Keratinocyte (primary cell): ENCODE measurements at regions not wholly inside any gene's neighbourhood (a gene's known extent, or its start where the extent isn't known, plus 50 kb on each side); places are given as distances from the start of the nearest gene placed in this dataset.

Experiments
- DNase-seq: peaks from one replicate; pipeline ENCODE4 v3.0.0-alpha.2; 2011; ENCODE audit warnings: low read depth, missing footprints, low spot score
- FAIRE-seq: peaks from 2 replicates; lab custom pipeline; 2011; peaks lifted over from hg19 to GRCh38; lab: Jason Lieb, UNC
- H2AFZ ChIP-seq: 2 replicates; pipeline ENCODE4 v1.6.0; 2012; ENCODE audit warnings: low read length, control low read depth, inconsistent platforms; ENCODE audit not compliant: control insufficient read depth
- H3K27ac ChIP-seq: 2 replicates; pipeline ENCODE4 v1.5.1; 2011; ENCODE audit warnings: low read length; ENCODE audit not compliant: control insufficient read depth, insufficient read depth
- H3K27me3 ChIP-seq: 3 replicates; pipeline ENCODE4 v1.6.0; 2011; ENCODE audit warnings: low read length; ENCODE audit not compliant: control insufficient read depth, insufficient read depth; ENCODE audit errors: extremely low read depth
- H3K36me3 ChIP-seq, 2 experiments: 2 replicates in 1 of 2; 3 replicates in 1 of 2; pipeline ENCODE4 v1.5.1; 2011; ENCODE audit warnings: low read length in 2 of 2, mild to moderate bottlenecking in 1 of 2; ENCODE audit not compliant: control insufficient read depth in 2 of 2, insufficient read depth in 2 of 2; ENCODE audit errors: extremely low read depth in 1 of 2
- H3K4me1 ChIP-seq: 3 replicates; pipeline ENCODE4 v1.5.1; 2011; ENCODE audit warnings: low read length; ENCODE audit not compliant: control insufficient read depth, insufficient read depth; ENCODE audit errors: extremely low read depth
- H3K4me2 ChIP-seq: 3 replicates; pipeline ENCODE4 v1.6.0; 2011; ENCODE audit warnings: low read depth, low read length; ENCODE audit not compliant: control insufficient read depth, insufficient read depth; ENCODE audit errors: extremely low read depth
- H3K4me3 ChIP-seq, 3 experiments: fragments of 200-600 bp in 1 of 3; sonication (generic) in 1 of 3; 2 replicates in 2 of 3; 3 replicates in 1 of 3; pipeline ENCODE4 v1.5.1; 2011 to 2016; ENCODE audit warnings: low read length in 3 of 3, mild to moderate bottlenecking in 3 of 3, control low read depth in 2 of 3, inconsistent platforms in 1 of 3, low read depth in 1 of 3, mixed read lengths in 1 of 3, mixed run types in 1 of 3, moderate library complexity in 1 of 3; ENCODE audit not compliant: control insufficient read depth in 2 of 3, insufficient read depth in 2 of 3; ENCODE audit errors: extremely low read depth in 1 of 3
- H3K79me2 ChIP-seq: 2 replicates; pipeline ENCODE4 v1.6.0; 2012; ENCODE audit warnings: low read length; ENCODE audit not compliant: control insufficient read depth, insufficient read depth
- H3K9ac ChIP-seq: 3 replicates; pipeline ENCODE4 v1.6.0; 2011; ENCODE audit warnings: low read length; ENCODE audit not compliant: control insufficient read depth, insufficient read depth; ENCODE audit errors: extremely low read depth
- H3K9me1 ChIP-seq: 3 replicates; pipeline ENCODE4 v1.6.0; 2011; ENCODE audit warnings: low read length; ENCODE audit not compliant: control insufficient read depth, insufficient read depth; ENCODE audit errors: extremely low read depth
- H3K9me3 ChIP-seq: 2 replicates; pipeline ENCODE4 v1.5.1; 2012; ENCODE audit warnings: low read depth, low read length; ENCODE audit not compliant: control insufficient read depth
- H4K20me1 ChIP-seq: 3 replicates; pipeline ENCODE4 v1.6.0; 2011; ENCODE audit warnings: low read length; ENCODE audit not compliant: control insufficient read depth, insufficient read depth; ENCODE audit errors: extremely low read depth
- CTCF ChIP-seq, 3 experiments: IDR thresholded peaks in 1 of 3; conservative IDR thresholded peaks in 1 of 3; optimal IDR thresholded peaks in 1 of 3; 2 replicates in 2 of 3; 3 replicates in 1 of 3; pipeline versions ENCODE3 to v1.5.1; 2011; ENCODE audit warnings: low read length in 3 of 3, mild to moderate bottlenecking in 3 of 3, moderate library complexity in 2 of 3, control low read depth in 1 of 3, inconsistent platforms in 1 of 3; ENCODE audit not compliant: insufficient read depth in 2 of 3; ENCODE audit errors: extremely low read depth in 1 of 3
- EZH2 ChIP-seq: IDR thresholded peaks from one replicate; pipeline ENCODE4 v1.6.1; 2012; ENCODE audit warnings: inconsistent platforms, mild to moderate bottlenecking, low read length, moderate library complexity
- dilution Hi-C: fragments of 300-500 bp; cut with MboI; formaldehyde crosslinking; loops from one replicate; pipeline ENCODE4 v1.7.0; 2020; ENCODE audit warnings: low sequenced_read_pairs; ENCODE audit not compliant: extremely low pct_ligation_motif_present

- H3K4me1 ChIP-seq = no peaks in the 10 kb centered on the region
- H3K9me3 ChIP-seq = no peaks in the 10 kb centered on the region
- no peak for DNase-seq
- H3K27ac ChIP-seq = no peak overlapping the region
- H3K9ac ChIP-seq = no peak overlapping the region
- dilution Hi-C loops = no loop called here
- no peaks in the 10 kb centered on the region for H3K36me3 ChIP-seq
- H3K79me2 ChIP-seq = no peaks in the 10 kb centered on the region
- no peak for FAIRE-seq
- H4K20me1 ChIP-seq = no peaks in the 10 kb centered on the region
- TF ChIP-seq EZH2 (no peak), CTCF (optimal IDR thresholded peaks at IDR 0.05 in 1 of 3, IDR thresholded peaks at IDR 0.05 in 1 of 3, conservative IDR thresholded peaks at IDR 0.05 in 1 of 3; ENCODE audit: extremely low read depth in 1 of 3, insufficient read depth in 2 of 3, low read length in 3 of 3) (no peak)
- no peaks in the 10 kb centered on the region for H3K9me1 ChIP-seq
- no peak overlapping the region for H2AFZ ChIP-seq
- H3K27me3 ChIP-seq = no peaks in the 10 kb centered on the region
- no peak overlapping the region for H3K4me3 ChIP-seq
- no peak overlapping the region for H3K4me2 ChIP-seq
Measured at GRCh38 chr15:47566610-47567009, 150.7 kb upstream of the SEMA6D start.

DNA sequence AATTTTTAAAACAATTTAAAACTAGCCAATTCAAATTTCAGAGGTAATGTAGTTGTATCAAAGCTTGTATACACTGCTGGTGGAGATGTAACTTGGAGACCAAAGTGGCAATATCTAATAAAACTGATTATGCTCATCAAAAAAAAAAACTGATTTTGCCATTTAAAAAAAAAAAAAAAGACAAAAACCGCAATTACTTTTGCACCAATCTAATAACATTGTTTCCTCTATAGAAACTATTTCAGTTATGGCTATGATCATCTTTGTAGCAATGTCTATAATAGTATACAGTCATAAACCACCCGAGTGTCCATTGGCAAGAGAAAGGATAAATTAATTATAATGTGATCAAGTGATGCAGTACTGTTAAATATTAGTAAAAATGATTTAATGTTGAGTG is 149.3 kb upstream of the SEMA6D start:
- dilution Hi-C loops = no loop called here
- no peak for FAIRE-seq

More for the DNA sequence above, 149.3 kb upstream of the SEMA6D start:
- no peak overlapping the region for H2AFZ ChIP-seq
- no peak for TF ChIP-seq EZH2
- no peak for TF ChIP-seq CTCF (optimal IDR thresholded peaks at IDR 0.05 in 1 of 3, IDR thresholded peaks at IDR 0.05 in 1 of 3, conservative IDR thresholded peaks at IDR 0.05 in 1 of 3; ENCODE audit: extremely low read depth in 1 of 3, insufficient read depth in 2 of 3, low read length in 3 of 3)
- H3K79me2 ChIP-seq = no peaks in the 10 kb centered on the region
- H3K9me1 ChIP-seq = no peaks in the 10 kb centered on the region
- no peaks in the 10 kb centered on the region for H3K27me3 ChIP-seq
- DNase-seq = no peak
- no peaks in the 10 kb centered on the region for H3K9me3 ChIP-seq
- H3K4me3 ChIP-seq = no peak overlapping the region
- no peak overlapping the region for H3K4me2 ChIP-seq
- H4K20me1 ChIP-seq = no peaks in the 10 kb centered on the region
- no peak overlapping the region for H3K27ac ChIP-seq
- H3K9ac ChIP-seq = no peak overlapping the region
- H3K4me1 ChIP-seq = no peaks in the 10 kb centered on the region
- H3K36me3 ChIP-seq = no peaks in the 10 kb centered on the region
